WTC11 (cell line): ENCODE measurements at regions not wholly inside any gene's neighbourhood (a gene's known extent, or its start where the extent isn't known, plus 50 kb on each side); places are given as distances from the start of the nearest gene placed in this dataset.

Experiments
- ATAC-seq: fragments of 200-7000 bp; cut with Tn5 transposase; 2 replicates; pipeline ENCODE4 v1.10.0; 2021; ENCODE audit warnings: mild to moderate bottlenecking, moderate library complexity
- CTCF ChIA-PET: fragments of 300-600 bp; sonication (Branson Sonifier 250); formaldehyde crosslinking; loops from one replicate; lab custom pipeline; 2021; ENCODE audit warnings: antibody characterized with exemption; lab: Charles Lee
- POLR2A ChIA-PET: fragments of 350-600 bp; sonication (Branson Sonifier 250); formaldehyde crosslinking; loops from one replicate; lab custom pipeline; 2021; ENCODE audit warnings: antibody characterized with exemption; lab: Charles Lee
- DNase-seq: peaks from one replicate; pipeline ENCODE4 v3.0.0; 2021; ENCODE audit warnings: low spot score
- H3K27ac Mint-ChIP-seq: 2 replicates; pipeline ENCODE4 v1.8.0; 2021; ENCODE audit warnings: mixed read lengths
- H3K27me3 Mint-ChIP-seq: 2 replicates; pipeline ENCODE4 v1.8.0; 2021; ENCODE audit warnings: low read depth, mild to moderate bottlenecking, moderate library complexity, mixed read lengths
- H3K36me3 Mint-ChIP-seq: 2 replicates; pipeline ENCODE4 v1.8.0; 2021; ENCODE audit warnings: mixed read lengths
- H3K4me1 Mint-ChIP-seq: 2 replicates; pipeline ENCODE4 v1.8.0; 2022; ENCODE audit warnings: mixed read lengths
- H3K4me3 Mint-ChIP-seq: 2 replicates; pipeline ENCODE4 v1.8.0; 2021; ENCODE audit warnings: mild to moderate bottlenecking, moderate library complexity, mixed read lengths
- H3K9me3 Mint-ChIP-seq: 2 replicates; pipeline ENCODE4 v1.8.0; 2021; ENCODE audit warnings: mixed read lengths
- ATF1 ChIP-seq: sonication (generic); formaldehyde crosslinking; IDR thresholded peaks from 2 replicates; pipeline ENCODE4 v1.8.1; 2023; ENCODE audit warnings: mild to moderate bottlenecking, moderate library complexity, missing genetic modification reagents
- CREB1 ChIP-seq: sonication (generic); formaldehyde crosslinking; IDR thresholded peaks from 2 replicates; pipeline ENCODE4 v1.8.0; 2023; ENCODE audit warnings: mild to moderate bottlenecking, missing genetic modification reagents
- IRF2 ChIP-seq: sonication (generic); formaldehyde crosslinking; IDR thresholded peaks from 2 replicates; pipeline ENCODE4 v1.8.0; 2022; ENCODE audit warnings: low read depth, missing genetic modification reagents, borderline replicate concordance
- JUN ChIP-seq: sonication (generic); formaldehyde crosslinking; IDR thresholded peaks from 2 replicates; pipeline ENCODE4 v1.8.0; 2023; ENCODE audit warnings: mild to moderate bottlenecking, missing genetic modification reagents
- MXD4 ChIP-seq: fragments of 250-450 bp; sonication (Bioruptor Pico); IDR thresholded peaks from 2 replicates; pipeline ENCODE4 v1.8.0; 2021; ENCODE audit warnings: mild to moderate bottlenecking, moderate library complexity, borderline replicate concordance
- MYBL2 ChIP-seq: sonication (generic); formaldehyde crosslinking; IDR thresholded peaks from 2 replicates; pipeline ENCODE4 v1.8.1; 2023; ENCODE audit warnings: mild to moderate bottlenecking, moderate library complexity, missing genetic modification reagents
- NR1H2 ChIP-seq: sonication (generic); formaldehyde crosslinking; IDR thresholded peaks from 2 replicates; pipeline ENCODE4 v1.9.0; 2021; ENCODE audit warnings: mild to moderate bottlenecking, moderate library complexity, missing genetic modification reagents
- NR2C2 ChIP-seq: sonication (generic); formaldehyde crosslinking; IDR thresholded peaks from 2 replicates; pipeline ENCODE4 v1.8.0; 2022; ENCODE audit warnings: mild to moderate bottlenecking, missing genetic modification reagents
- RORB ChIP-seq: fragments of 250-450 bp; sonication (Bioruptor Pico); IDR thresholded peaks from 2 replicates; pipeline ENCODE4 v1.9.0; 2021; ENCODE audit warnings: mild to moderate bottlenecking
- TEAD1 ChIP-seq: sonication (generic); formaldehyde crosslinking; IDR thresholded peaks from 2 replicates; pipeline ENCODE4 v1.8.0; 2022; ENCODE audit warnings: mild to moderate bottlenecking, missing genetic modification reagents
- ZNF121 ChIP-seq: sonication (generic); formaldehyde crosslinking; IDR thresholded peaks from 2 replicates; pipeline ENCODE4 v1.8.0; 2023; ENCODE audit warnings: missing genetic modification reagents
- ZNF138 ChIP-seq: sonication (generic); formaldehyde crosslinking; conservative IDR thresholded peaks from 2 replicates; pipeline ENCODE4 v1.8.1; 2022; ENCODE audit warnings: mild to moderate bottlenecking, moderate library complexity, missing genetic modification reagents
- ZNF317 ChIP-seq: sonication (generic); formaldehyde crosslinking; IDR thresholded peaks from 2 replicates; pipeline ENCODE4 v1.8.1; 2023; ENCODE audit warnings: low read depth, mild to moderate bottlenecking, moderate library complexity, missing genetic modification reagents, borderline replicate concordance
- ZNF423 ChIP-seq: fragments of 250-450 bp; sonication (Bioruptor Pico); IDR thresholded peaks from 2 replicates; pipeline ENCODE4 v2.1.2; 2022; ENCODE audit warnings: mild to moderate bottlenecking, moderate library complexity
- TF ChIP-seq, protein P1 (sequence below): sonication (generic); formaldehyde crosslinking; conservative IDR thresholded peaks from 2 replicates; pipeline ENCODE4 v1.8.1; 2023; ENCODE audit warnings: mild to moderate bottlenecking, low read depth, missing genetic modification reagents, moderate library complexity
- TF ChIP-seq, protein P2 (sequence below): sonication (generic); formaldehyde crosslinking; IDR thresholded peaks from 2 replicates; pipeline ENCODE4 v1.8.1; 2023; ENCODE audit warnings: mild to moderate bottlenecking, missing genetic modification reagents, borderline replicate concordance
- TF ChIP-seq, protein P3 (sequence below): fragments of 250-450 bp; sonication (Bioruptor Pico); IDR thresholded peaks from 2 replicates; pipeline ENCODE4 v1.8.0; 2021; ENCODE audit warnings: mild to moderate bottlenecking
- TF ChIP-seq, protein P4 (sequence below): sonication (generic); formaldehyde crosslinking; IDR thresholded peaks from 2 replicates; pipeline ENCODE4 v1.8.1; 2022; ENCODE audit warnings: mild to moderate bottlenecking, missing genetic modification reagents, moderate library complexity, borderline replicate concordance
- TF ChIP-seq, protein P5 (sequence below): fragments of 250-450 bp; sonication (Bioruptor Pico); IDR thresholded peaks from 2 replicates; pipeline ENCODE4 v1.9.0; 2021; ENCODE audit warnings: mild to moderate bottlenecking
- TF ChIP-seq, protein P6 (sequence below): sonication (generic); formaldehyde crosslinking; IDR thresholded peaks from 2 replicates; pipeline ENCODE4 v1.8.1; 2023; ENCODE audit warnings: mild to moderate bottlenecking, moderate library complexity, missing genetic modification reagents
- TF ChIP-seq, protein P7 (sequence below): sonication (generic); formaldehyde crosslinking; IDR thresholded peaks from 2 replicates; pipeline ENCODE4 v1.8.0; 2022; ENCODE audit warnings: mild to moderate bottlenecking, missing genetic modification reagents
- TF ChIP-seq, protein P8 (sequence below): sonication (generic); formaldehyde crosslinking; IDR thresholded peaks from 2 replicates; pipeline ENCODE4 v1.8.0; 2023; ENCODE audit warnings: mild to moderate bottlenecking, missing genetic modification reagents

DNA sequence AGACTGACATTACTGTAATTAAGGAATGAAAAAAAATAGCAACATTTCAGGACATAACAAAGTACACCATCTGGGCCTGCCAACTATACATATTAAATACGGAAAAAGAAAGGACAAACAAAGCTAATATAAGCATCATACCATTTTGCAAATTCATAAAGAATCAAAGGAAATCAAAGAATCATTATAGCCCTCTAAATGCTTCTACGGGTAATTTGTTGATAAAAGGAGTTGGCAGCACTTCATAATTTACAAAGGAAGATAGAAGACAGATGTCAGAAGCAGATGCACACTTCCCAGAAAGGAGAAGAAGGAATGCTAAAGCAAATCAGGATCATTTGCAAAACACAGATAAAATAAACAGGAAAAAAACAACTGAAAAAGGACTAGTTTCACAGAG lies 1757.3 kb downstream of the PCDH7 start:
- peaks cover 9% of the 10 kb centered on the region; the same call in 1 of the 2 replicates for H3K9me3 Mint-ChIP-seq
- no peak for DNase-seq
- ATAC-seq, result no peak
- TF ChIP-seq ZNF138 (CRISPR knock-in tag), result no peak
- no peak for TF ChIP-seq JUN (CRISPR knock-in tag)
- TF ChIP-seq ZNF423 (CRISPR knock-in tag), result no peak
- POLR2A ChIA-PET, result no interaction called here
- peaks cover 4% of the 10 kb centered on the region; the same call in 1 of the 2 replicates for H3K4me1 Mint-ChIP-seq
- CTCF ChIA-PET, result no interaction called here
- no peaks in the 10 kb centered on the region for H3K27me3 Mint-ChIP-seq
- H3K27ac Mint-ChIP-seq, result no peak overlapping the region
- no peak overlapping the region for H3K4me3 Mint-ChIP-seq
- H3K36me3 Mint-ChIP-seq, result no peaks in the 10 kb centered on the region

DNA sequence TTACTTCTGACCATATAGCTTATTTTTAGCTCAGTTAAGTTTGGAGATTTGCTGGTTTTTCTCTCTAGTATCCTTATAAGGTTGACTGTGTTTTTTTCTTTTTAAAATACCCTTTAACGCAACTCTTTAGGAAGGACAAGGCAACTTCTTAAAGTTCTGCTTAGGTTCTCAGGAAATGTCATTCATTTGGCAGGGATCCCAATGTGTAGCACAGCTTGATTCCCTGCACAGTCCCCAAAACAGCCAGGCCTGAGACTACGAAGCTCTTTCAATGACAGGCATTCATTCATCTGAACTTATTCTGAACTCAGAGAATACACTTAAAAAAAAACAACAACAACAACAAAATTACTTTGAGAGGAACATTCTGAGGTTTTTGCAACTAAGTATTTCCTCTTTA lies 1765.8 kb downstream of the PCDH7 start:
- Mint-ChIP-seq H3K27ac (no peak overlapping the region), H3K9me3 (peaks cover 7% of the 10 kb centered on the region; the same call in 1 of the 2 replicates), H3K4me1 (no peaks in the 10 kb centered on the region), H3K4me3 (no peak overlapping the region), H3K27me3 (no peaks in the 10 kb centered on the region), H3K36me3 (no peaks in the 10 kb centered on the region)
- ChIA-PET CTCF (no interaction called here), POLR2A (no interaction called here)
- ATAC-seq (no peak), DNase-seq (no peak)
- TF ChIP-seq MXD4 (CRISPR knock-in tag) (no peak), RORB (CRISPR knock-in tag) (no peak), NR1H2 (CRISPR knock-in tag) (no peak), TEAD1 (CRISPR knock-in tag) (no peak), CREB1 (CRISPR knock-in tag) (no peak), ZNF317 (no peak), ZNF121 (no peak), IRF2 (no peak), ATF1 (CRISPR knock-in tag) (no peak), NR2C2 (CRISPR knock-in tag) (no peak), MYBL2 (CRISPR knock-in tag) (no peak)
- TF ChIP-seq, protein P1, sequence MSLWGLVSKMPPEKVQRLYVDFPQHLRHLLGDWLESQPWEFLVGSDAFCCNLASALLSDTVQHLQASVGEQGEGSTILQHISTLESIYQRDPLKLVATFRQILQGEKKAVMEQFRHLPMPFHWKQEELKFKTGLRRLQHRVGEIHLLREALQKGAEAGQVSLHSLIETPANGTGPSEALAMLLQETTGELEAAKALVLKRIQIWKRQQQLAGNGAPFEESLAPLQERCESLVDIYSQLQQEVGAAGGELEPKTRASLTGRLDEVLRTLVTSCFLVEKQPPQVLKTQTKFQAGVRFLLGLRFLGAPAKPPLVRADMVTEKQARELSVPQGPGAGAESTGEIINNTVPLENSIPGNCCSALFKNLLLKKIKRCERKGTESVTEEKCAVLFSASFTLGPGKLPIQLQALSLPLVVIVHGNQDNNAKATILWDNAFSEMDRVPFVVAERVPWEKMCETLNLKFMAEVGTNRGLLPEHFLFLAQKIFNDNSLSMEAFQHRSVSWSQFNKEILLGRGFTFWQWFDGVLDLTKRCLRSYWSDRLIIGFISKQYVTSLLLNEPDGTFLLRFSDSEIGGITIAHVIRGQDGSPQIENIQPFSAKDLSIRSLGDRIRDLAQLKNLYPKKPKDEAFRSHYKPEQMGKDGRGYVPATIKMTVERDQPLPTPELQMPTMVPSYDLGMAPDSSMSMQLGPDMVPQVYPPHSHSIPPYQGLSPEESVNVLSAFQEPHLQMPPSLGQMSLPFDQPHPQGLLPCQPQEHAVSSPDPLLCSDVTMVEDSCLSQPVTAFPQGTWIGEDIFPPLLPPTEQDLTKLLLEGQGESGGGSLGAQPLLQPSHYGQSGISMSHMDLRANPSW (CRISPR knock-in tag), result no peak
- TF ChIP-seq, protein P2, sequence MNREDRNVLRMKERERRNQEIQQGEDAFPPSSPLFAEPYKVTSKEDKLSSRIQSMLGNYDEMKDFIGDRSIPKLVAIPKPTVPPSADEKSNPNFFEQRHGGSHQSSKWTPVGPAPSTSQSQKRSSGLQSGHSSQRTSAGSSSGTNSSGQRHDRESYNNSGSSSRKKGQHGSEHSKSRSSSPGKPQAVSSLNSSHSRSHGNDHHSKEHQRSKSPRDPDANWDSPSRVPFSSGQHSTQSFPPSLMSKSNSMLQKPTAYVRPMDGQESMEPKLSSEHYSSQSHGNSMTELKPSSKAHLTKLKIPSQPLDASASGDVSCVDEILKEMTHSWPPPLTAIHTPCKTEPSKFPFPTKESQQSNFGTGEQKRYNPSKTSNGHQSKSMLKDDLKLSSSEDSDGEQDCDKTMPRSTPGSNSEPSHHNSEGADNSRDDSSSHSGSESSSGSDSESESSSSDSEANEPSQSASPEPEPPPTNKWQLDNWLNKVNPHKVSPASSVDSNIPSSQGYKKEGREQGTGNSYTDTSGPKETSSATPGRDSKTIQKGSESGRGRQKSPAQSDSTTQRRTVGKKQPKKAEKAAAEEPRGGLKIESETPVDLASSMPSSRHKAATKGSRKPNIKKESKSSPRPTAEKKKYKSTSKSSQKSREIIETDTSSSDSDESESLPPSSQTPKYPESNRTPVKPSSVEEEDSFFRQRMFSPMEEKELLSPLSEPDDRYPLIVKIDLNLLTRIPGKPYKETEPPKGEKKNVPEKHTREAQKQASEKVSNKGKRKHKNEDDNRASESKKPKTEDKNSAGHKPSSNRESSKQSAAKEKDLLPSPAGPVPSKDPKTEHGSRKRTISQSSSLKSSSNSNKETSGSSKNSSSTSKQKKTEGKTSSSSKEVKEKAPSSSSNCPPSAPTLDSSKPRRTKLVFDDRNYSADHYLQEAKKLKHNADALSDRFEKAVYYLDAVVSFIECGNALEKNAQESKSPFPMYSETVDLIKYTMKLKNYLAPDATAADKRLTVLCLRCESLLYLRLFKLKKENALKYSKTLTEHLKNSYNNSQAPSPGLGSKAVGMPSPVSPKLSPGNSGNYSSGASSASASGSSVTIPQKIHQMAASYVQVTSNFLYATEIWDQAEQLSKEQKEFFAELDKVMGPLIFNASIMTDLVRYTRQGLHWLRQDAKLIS (CRISPR knock-in tag), result no peak
- TF ChIP-seq, protein P3, sequence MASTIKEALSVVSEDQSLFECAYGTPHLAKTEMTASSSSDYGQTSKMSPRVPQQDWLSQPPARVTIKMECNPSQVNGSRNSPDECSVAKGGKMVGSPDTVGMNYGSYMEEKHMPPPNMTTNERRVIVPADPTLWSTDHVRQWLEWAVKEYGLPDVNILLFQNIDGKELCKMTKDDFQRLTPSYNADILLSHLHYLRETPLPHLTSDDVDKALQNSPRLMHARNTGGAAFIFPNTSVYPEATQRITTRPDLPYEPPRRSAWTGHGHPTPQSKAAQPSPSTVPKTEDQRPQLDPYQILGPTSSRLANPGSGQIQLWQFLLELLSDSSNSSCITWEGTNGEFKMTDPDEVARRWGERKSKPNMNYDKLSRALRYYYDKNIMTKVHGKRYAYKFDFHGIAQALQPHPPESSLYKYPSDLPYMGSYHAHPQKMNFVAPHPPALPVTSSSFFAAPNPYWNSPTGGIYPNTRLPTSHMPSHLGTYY (CRISPR knock-in tag), result no peak
- TF ChIP-seq, protein P4, sequence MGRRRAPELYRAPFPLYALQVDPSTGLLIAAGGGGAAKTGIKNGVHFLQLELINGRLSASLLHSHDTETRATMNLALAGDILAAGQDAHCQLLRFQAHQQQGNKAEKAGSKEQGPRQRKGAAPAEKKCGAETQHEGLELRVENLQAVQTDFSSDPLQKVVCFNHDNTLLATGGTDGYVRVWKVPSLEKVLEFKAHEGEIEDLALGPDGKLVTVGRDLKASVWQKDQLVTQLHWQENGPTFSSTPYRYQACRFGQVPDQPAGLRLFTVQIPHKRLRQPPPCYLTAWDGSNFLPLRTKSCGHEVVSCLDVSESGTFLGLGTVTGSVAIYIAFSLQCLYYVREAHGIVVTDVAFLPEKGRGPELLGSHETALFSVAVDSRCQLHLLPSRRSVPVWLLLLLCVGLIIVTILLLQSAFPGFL (CRISPR knock-in tag), result no peak
- TF ChIP-seq, protein P5, sequence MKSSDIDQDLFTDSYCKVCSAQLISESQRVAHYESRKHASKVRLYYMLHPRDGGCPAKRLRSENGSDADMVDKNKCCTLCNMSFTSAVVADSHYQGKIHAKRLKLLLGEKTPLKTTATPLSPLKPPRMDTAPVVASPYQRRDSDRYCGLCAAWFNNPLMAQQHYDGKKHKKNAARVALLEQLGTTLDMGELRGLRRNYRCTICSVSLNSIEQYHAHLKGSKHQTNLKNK (CRISPR knock-in tag), result no peak
- TF ChIP-seq, protein P6, sequence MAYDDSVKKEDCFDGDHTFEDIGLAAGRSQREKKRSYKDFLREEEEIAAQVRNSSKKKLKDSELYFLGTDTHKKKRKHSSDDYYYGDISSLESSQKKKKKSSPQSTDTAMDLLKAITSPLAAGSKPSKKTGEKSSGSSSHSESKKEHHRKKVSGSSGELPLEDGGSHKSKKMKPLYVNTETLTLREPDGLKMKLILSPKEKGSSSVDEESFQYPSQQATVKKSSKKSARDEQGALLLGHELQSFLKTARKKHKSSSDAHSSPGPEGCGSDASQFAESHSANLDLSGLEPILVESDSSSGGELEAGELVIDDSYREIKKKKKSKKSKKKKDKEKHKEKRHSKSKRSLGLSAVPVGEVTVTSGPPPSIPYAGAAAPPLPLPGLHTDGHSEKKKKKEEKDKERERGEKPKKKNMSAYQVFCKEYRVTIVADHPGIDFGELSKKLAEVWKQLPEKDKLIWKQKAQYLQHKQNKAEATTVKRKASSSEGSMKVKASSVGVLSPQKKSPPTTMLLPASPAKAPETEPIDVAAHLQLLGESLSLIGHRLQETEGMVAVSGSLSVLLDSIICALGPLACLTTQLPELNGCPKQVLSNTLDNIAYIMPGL (CRISPR knock-in tag), result no peak
- TF ChIP-seq, protein P7, sequence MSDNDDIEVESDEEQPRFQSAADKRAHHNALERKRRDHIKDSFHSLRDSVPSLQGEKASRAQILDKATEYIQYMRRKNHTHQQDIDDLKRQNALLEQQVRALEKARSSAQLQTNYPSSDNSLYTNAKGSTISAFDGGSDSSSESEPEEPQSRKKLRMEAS (CRISPR knock-in tag), result no peak
- TF ChIP-seq, protein P8, sequence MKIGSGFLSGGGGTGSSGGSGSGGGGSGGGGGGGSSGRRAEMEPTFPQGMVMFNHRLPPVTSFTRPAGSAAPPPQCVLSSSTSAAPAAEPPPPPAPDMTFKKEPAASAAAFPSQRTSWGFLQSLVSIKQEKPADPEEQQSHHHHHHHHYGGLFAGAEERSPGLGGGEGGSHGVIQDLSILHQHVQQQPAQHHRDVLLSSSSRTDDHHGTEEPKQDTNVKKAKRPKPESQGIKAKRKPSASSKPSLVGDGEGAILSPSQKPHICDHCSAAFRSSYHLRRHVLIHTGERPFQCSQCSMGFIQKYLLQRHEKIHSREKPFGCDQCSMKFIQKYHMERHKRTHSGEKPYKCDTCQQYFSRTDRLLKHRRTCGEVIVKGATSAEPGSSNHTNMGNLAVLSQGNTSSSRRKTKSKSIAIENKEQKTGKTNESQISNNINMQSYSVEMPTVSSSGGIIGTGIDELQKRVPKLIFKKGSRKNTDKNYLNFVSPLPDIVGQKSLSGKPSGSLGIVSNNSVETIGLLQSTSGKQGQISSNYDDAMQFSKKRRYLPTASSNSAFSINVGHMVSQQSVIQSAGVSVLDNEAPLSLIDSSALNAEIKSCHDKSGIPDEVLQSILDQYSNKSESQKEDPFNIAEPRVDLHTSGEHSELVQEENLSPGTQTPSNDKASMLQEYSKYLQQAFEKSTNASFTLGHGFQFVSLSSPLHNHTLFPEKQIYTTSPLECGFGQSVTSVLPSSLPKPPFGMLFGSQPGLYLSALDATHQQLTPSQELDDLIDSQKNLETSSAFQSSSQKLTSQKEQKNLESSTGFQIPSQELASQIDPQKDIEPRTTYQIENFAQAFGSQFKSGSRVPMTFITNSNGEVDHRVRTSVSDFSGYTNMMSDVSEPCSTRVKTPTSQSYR (CRISPR knock-in tag), result no peak
